IMR-90 (cell line): ENCODE measurements at regions not wholly inside any gene's neighbourhood (a gene's known extent, or its start where the extent isn't known, plus 50 kb on each side); places are given as distances from the start of the nearest gene placed in this dataset.

Experiments
- ATAC-seq: fragments of 200-7000 bp; cut with Tn5 transposase; 2 replicates; pipeline ENCODE4 v1.9.1; 2020; ENCODE audit warnings: low read depth, mild to moderate bottlenecking, moderate library complexity
- BruUV-seq: library from RNA; stranded (reverse); fragments of 400-500 nt; replicated peaks from 2 replicates; lab custom pipeline; 2021; lab: Mats Ljungman, UMichigan
- CTCF ChIA-PET: fragments of 300-600 bp; formaldehyde crosslinking; extraction: SDS; loops from one replicate; lab custom pipeline; 2021; ENCODE audit warnings: antibody characterized with exemption; lab: Yijun Ruan, JAX
- POLR2A ChIA-PET: fragments of 300-600 bp; sonication (Branson Sonifier 250); formaldehyde crosslinking; loops from one replicate; lab custom pipeline; 2022; ENCODE audit warnings: antibody characterized with exemption; ENCODE audit not compliant: unreplicated experiment; lab: Charles Lee
- DNase-seq: peaks from one replicate; pipeline ENCODE4 v3.0.0; 2013
- H2AFZ ChIP-seq: replicated peaks from 2 replicates; pipeline ENCODE3; 2013; ENCODE audit warnings: low read length, mild to moderate bottlenecking; ENCODE audit not compliant: poor library complexity
- H2AK5ac ChIP-seq: 2 replicates; pipeline ENCODE4 v1.6.1; 2013; ENCODE audit warnings: low read depth, low read length, inconsistent platforms
- H2AK9ac ChIP-seq: replicated peaks from 2 replicates; pipeline ENCODE3; 2013; ENCODE audit warnings: mild to moderate bottlenecking, low read depth, low read length, moderate library complexity; ENCODE audit not compliant: poor library complexity
- H2BK120ac ChIP-seq: 2 replicates; pipeline ENCODE4 v1.6.1; 2013; ENCODE audit warnings: low read depth, low read length, inconsistent platforms
- H2BK15ac ChIP-seq: 3 replicates; pipeline ENCODE4 v1.6.1; 2013; ENCODE audit warnings: low read depth, low read length, inconsistent platforms
- H2BK20ac ChIP-seq: 2 replicates; pipeline ENCODE4 v1.6.1; 2013; ENCODE audit warnings: low read depth, mild to moderate bottlenecking, inconsistent platforms, low read length, moderate library complexity
- H2BK5ac ChIP-seq: 2 replicates; pipeline ENCODE4 v1.6.1; 2013; ENCODE audit warnings: mild to moderate bottlenecking, low read depth, low read length, inconsistent platforms; ENCODE audit not compliant: poor library complexity, severe bottlenecking
- H3K14ac ChIP-seq: replicated peaks from 2 replicates; pipeline ENCODE4 v1.6.1; 2013; ENCODE audit warnings: low read depth, low read length, inconsistent platforms
- H3K18ac ChIP-seq: 2 replicates; pipeline ENCODE4 v1.6.1; 2013; ENCODE audit warnings: low read depth, low read length, control low read depth
- H3K23ac ChIP-seq: 2 replicates; pipeline ENCODE4 v1.6.1; 2013; ENCODE audit warnings: low read depth, low read length, inconsistent platforms
- H3K27ac ChIP-seq: 2 replicates; pipeline ENCODE4 v1.5.1; 2013; ENCODE audit warnings: mild to moderate bottlenecking, control low read depth, low read length; ENCODE audit not compliant: insufficient read depth
- H3K27me3 ChIP-seq: 2 replicates; pipeline ENCODE4 v1.6.1; 2013; ENCODE audit warnings: low read length; ENCODE audit not compliant: control insufficient read depth, insufficient read depth
- H3K36me3 ChIP-seq: 2 replicates; pipeline ENCODE4 v1.6.1; 2013; ENCODE audit warnings: low read length, mixed read lengths; ENCODE audit not compliant: control insufficient read depth, insufficient read depth
- H3K4ac ChIP-seq: 2 replicates; pipeline ENCODE4 v1.6.1; 2013; ENCODE audit warnings: low read depth, low read length, inconsistent platforms
- H3K4me1 ChIP-seq: 2 replicates; pipeline ENCODE4 v1.6.1; 2013; ENCODE audit warnings: low read length, mixed read lengths; ENCODE audit not compliant: control insufficient read depth, insufficient read depth
- H3K4me2 ChIP-seq: 2 replicates; pipeline ENCODE4 v1.6.1; 2013; ENCODE audit warnings: low read depth, mild to moderate bottlenecking, control low read depth, low read length, moderate library complexity
- H3K4me3 ChIP-seq: 2 replicates; pipeline ENCODE4 v1.5.1; 2013; ENCODE audit warnings: low read depth, mild to moderate bottlenecking, control low read depth, low read length, moderate library complexity; ENCODE audit not compliant: insufficient read depth
- H3K56ac ChIP-seq: 2 replicates; pipeline ENCODE4 v1.6.1; 2013; ENCODE audit warnings: low read length, inconsistent platforms; ENCODE audit not compliant: insufficient read depth; ENCODE audit errors: extremely low read depth
- H3K79me1 ChIP-seq, 2 experiments: 2 replicates each; pipeline ENCODE4 v1.6.1; 2013; ENCODE audit warnings: low read length in 2 of 2, inconsistent platforms in 1 of 2, low read depth in 1 of 2
- H3K9ac ChIP-seq: 2 replicates; pipeline ENCODE4 v1.6.1; 2013; ENCODE audit warnings: low read depth, low read length, control low read depth
- H3K9me1 ChIP-seq: 2 replicates; pipeline ENCODE4 v1.6.1; 2013; ENCODE audit warnings: low read length, inconsistent platforms; ENCODE audit not compliant: insufficient read depth
- H3K9me3 ChIP-seq: 2 replicates; pipeline ENCODE4 v1.6.1; 2013; ENCODE audit warnings: low read length; ENCODE audit not compliant: control insufficient read depth, insufficient read depth
- H4K20me1 ChIP-seq: 2 replicates; pipeline ENCODE4 v1.6.1; 2013; ENCODE audit warnings: low read length, inconsistent platforms; ENCODE audit not compliant: insufficient read depth
- H4K5ac ChIP-seq: 2 replicates; pipeline ENCODE4 v1.6.1; 2013; ENCODE audit warnings: mild to moderate bottlenecking, low read depth, low read length, control low read depth
- H4K8ac ChIP-seq, 2 experiments: 2 replicates each; pipeline ENCODE4 v1.6.1; 2013; ENCODE audit warnings: low read depth in 2 of 2, low read length in 2 of 2, control low read depth in 1 of 2, inconsistent platforms in 1 of 2
- H4K91ac ChIP-seq: 2 replicates; pipeline ENCODE4 v1.6.1; 2013; ENCODE audit warnings: low read depth, low read length, inconsistent platforms; ENCODE audit not compliant: insufficient read depth
- BHLHE40 ChIP-seq: fragments of 150-350 bp; IDR thresholded peaks from 2 replicates; pipeline ENCODE4 v1.6.1; 2016; ENCODE audit warnings: mild to moderate bottlenecking, low read depth, low read length
- CEBPB ChIP-seq: IDR thresholded peaks from 2 replicates; pipeline ENCODE4 v1.6.1; 2012; ENCODE audit warnings: low read depth, low read length, improper control_type of control experiment
- CHD1 ChIP-seq: IDR thresholded peaks from 2 replicates; pipeline ENCODE4 v1.6.1; 2012; ENCODE audit warnings: low read depth, low read length, improper control_type of control experiment
- CTCF ChIP-seq: conservative IDR thresholded peaks from 2 replicates; pipeline ENCODE4 v1.5.1; 2012; ENCODE audit warnings: mild to moderate bottlenecking, low read depth, low read length, improper control_type of control experiment
- ELK1 ChIP-seq: fragments of 150-350 bp; IDR thresholded peaks from 2 replicates; pipeline ENCODE4 v1.6.1; 2016; ENCODE audit warnings: low read depth, mild to moderate bottlenecking, low read length, moderate library complexity, borderline replicate concordance
- FOS ChIP-seq: fragments of 150-350 bp; IDR thresholded peaks from 2 replicates; pipeline ENCODE4 v1.6.1; 2016; ENCODE audit warnings: low read depth, low read length
- MAFK ChIP-seq: IDR thresholded peaks from 2 replicates; pipeline ENCODE4 v1.6.1; 2012; ENCODE audit warnings: low read depth, low read length, improper control_type of control experiment
- MXI1 ChIP-seq: IDR thresholded peaks from 2 replicates; pipeline ENCODE4 v1.6.1; 2012; ENCODE audit warnings: low read depth, mild to moderate bottlenecking, low read length, moderate library complexity, borderline replicate concordance
- NFE2L2 ChIP-seq: fragments of 150-350 bp; IDR thresholded peaks from 2 replicates; pipeline ENCODE4 v1.6.1; 2016; ENCODE audit warnings: low read depth, mild to moderate bottlenecking, low read length
- POLR2A ChIP-seq: IDR thresholded peaks from 2 replicates; pipeline ENCODE4 v1.6.1; 2012; ENCODE audit warnings: mild to moderate bottlenecking, low read depth, low read length
- RAD21 ChIP-seq: IDR thresholded peaks from 2 replicates; pipeline ENCODE4 v1.6.1; 2012; ENCODE audit warnings: low read length, improper control_type of control experiment
- RCOR1 ChIP-seq: IDR thresholded peaks from 2 replicates; pipeline ENCODE4 v1.6.1; 2012; ENCODE audit warnings: mild to moderate bottlenecking, low read length, improper control_type of control experiment; ENCODE audit not compliant: insufficient replicate concordance
- RFX5 ChIP-seq: IDR thresholded peaks from 2 replicates; pipeline ENCODE4 v1.8.0; 2012; ENCODE audit warnings: low read depth, mild to moderate bottlenecking, low read length, moderate library complexity
- SMC3 ChIP-seq: fragments of 150-350 bp; IDR thresholded peaks from 2 replicates; pipeline ENCODE4 v1.6.1; 2016; ENCODE audit warnings: low read depth, mild to moderate bottlenecking, antibody characterized with exemption, low read length, moderate library complexity
- USF2 ChIP-seq: fragments of 150-350 bp; IDR thresholded peaks from 2 replicates; pipeline ENCODE4 v1.6.1; 2017; ENCODE audit warnings: mild to moderate bottlenecking, antibody characterized with exemption, low read length, low read depth
- WGBS, 2 experiments: methylation state at CpG; one replicate each; pipeline versions ENCODE4 v1.1.5 to v1.1.7; 2013; ENCODE audit warnings: missing lambda C conversion rate in 2 of 2; ENCODE audit not compliant: insufficient read length in 1 of 2; ENCODE audit errors: extremely low coverage in 2 of 2; 5-methylcytosine and 5-hydroxymethylcytosine counted together
- dilution Hi-C: fragments of 300-500 bp; cut with HindIII; formaldehyde crosslinking; loops from one replicate; pipeline ENCODE4 v1.14.3; 2018; ENCODE audit warnings: low sequenced_read_pairs; ENCODE audit not compliant: unreplicated experiment
- in situ Hi-C: fragments of 300-500 bp; cut with MboI; formaldehyde crosslinking; loops from 3 replicates; pipeline ENCODE4 v1.14.3; 2019; ENCODE audit warnings: low sequenced_read_pairs, inconsistent platforms, mixed read lengths
- intact Hi-C: fragments of 100-400 bp; cut with micrococcal nuclease; formaldehyde crosslinking; loops from 2 replicates; pipeline ENCODE4 v1.10.0; 2022

- Histone ChIP-seq H3K14ac (no peak overlapping the region), H3K56ac (no peak overlapping the region), H2AFZ (no peak overlapping the region), H2BK120ac (no peak overlapping the region), H3K9ac (no peak overlapping the region), H3K4me3 (no peak overlapping the region), H3K9me3 (no peaks in the 10 kb centered on the region), H3K4me2 (no peak overlapping the region), H3K27me3 (no peaks in the 10 kb centered on the region), H2AK5ac (no peak overlapping the region), H3K4ac (no peak overlapping the region), H3K36me3 (no peaks in the 10 kb centered on the region), H3K18ac (no peak overlapping the region), H4K5ac (no peak overlapping the region), H2BK5ac (no peak overlapping the region), H2AK9ac (no peak overlapping the region), H3K9me1 (no peaks in the 10 kb centered on the region), H4K8ac (no peak overlapping the region), H2BK15ac (no peak overlapping the region; the same call in 2 of the 3 replicates), H3K23ac (no peak overlapping the region), H4K91ac (no peak overlapping the region), H3K27ac (no peak overlapping the region), H3K79me1 (no peaks in the 10 kb centered on the region), H3K4me1 (peaks cover 3% of the 10 kb centered on the region; the same call in 1 of the 2 replicates), H4K20me1 (no peaks in the 10 kb centered on the region), H2BK20ac (no peak overlapping the region)
- ATAC-seq (no peak), DNase-seq (no peak)
- BruUV-seq: no TSS peak
- TF ChIP-seq MAFK (no peak), FOS (no peak), ELK1 (no peak), USF2 (no peak), CHD1 (no peak), MXI1 (no peak), CTCF (no peak), NFE2L2 (no peak), RAD21 (no peak), SMC3 (no peak), RCOR1 (no peak), CEBPB (no peak), POLR2A (no peak), BHLHE40 (no peak), RFX5 (no peak)
- no CpG with 5 or more reads among the region's 2 CpGs for WGBS, 2 experiments
- CTCF ChIA-PET: no interaction called here
- dilution Hi-C loops: no loop called here
- POLR2A ChIA-PET: no interaction called here
- intact Hi-C loops: loop anchor here (10.0 kb wide), 1 partner anchor 433 kb away; no protein-coding TSS in a partner anchor
- in situ Hi-C loops: no loop called here
These were observed 179.5 kb downstream of the WNT5A start for GRCh38 chr3:55307622-55308021.
